Neural progenitor cell (in vitro differentiated cells): ENCODE measurements at regions not wholly inside any gene's neighbourhood (a gene's known extent, or its start where the extent isn't known, plus 50 kb on each side); places are given as distances from the start of the nearest gene placed in this dataset.
A peak's percentile ranks its signal among the peaks of the same experiment; 100 is the strongest.

Experiments used
- DNase-seq: peaks from one replicate; pipeline ENCODE4 v3.0.0-alpha.2; 2016; ENCODE audit warnings: low spot score
- H2AFZ ChIP-seq: fragments of 200-600 bp; sonication (generic); replicated peaks from 2 replicates; pipeline ENCODE4 v1.6.1; 2016; ENCODE audit warnings: antibody characterized with exemption
- H3F3A ChIP-seq: fragments of 200-600 bp; sonication (generic); 2 replicates; pipeline ENCODE4 v1.6.1; 2016; ENCODE audit warnings: antibody characterized with exemption, low read depth
- H3K27ac ChIP-seq: fragments of 200-600 bp; sonication (generic); 2 replicates; pipeline ENCODE4 v1.5.1; 2016; ENCODE audit warnings: mild to moderate bottlenecking
- H3K27me3 ChIP-seq: fragments of 200-600 bp; sonication (generic); 2 replicates; pipeline ENCODE4 v1.6.1; 2016; ENCODE audit warnings: mild to moderate bottlenecking, moderate library complexity
- H3K36me3 ChIP-seq: fragments of 200-600 bp; sonication (generic); 2 replicates; pipeline ENCODE4 v1.5.1; 2016
- H3K4me1 ChIP-seq: fragments of 200-600 bp; sonication (generic); 2 replicates; pipeline ENCODE4 v1.6.1; 2016; ENCODE audit warnings: mixed run types
- H3K4me2 ChIP-seq: fragments of 200-600 bp; sonication (generic); 2 replicates; pipeline ENCODE4 v1.6.1; 2016
- H3K4me3 ChIP-seq: fragments of 200-600 bp; sonication (generic); 2 replicates; pipeline ENCODE4 v1.5.1; 2016
- H3K79me2 ChIP-seq: fragments of 200-600 bp; sonication (generic); 2 replicates; pipeline ENCODE4 v1.6.1; 2016; ENCODE audit warnings: low read depth
- H3K9ac ChIP-seq: fragments of 200-600 bp; sonication (generic); 2 replicates; pipeline ENCODE4 v1.6.1; 2016
- H3K9me3 ChIP-seq: fragments of 200-600 bp; sonication (generic); 2 replicates; pipeline ENCODE4 v1.5.1; 2016; ENCODE audit warnings: low read depth
- H4K20me1 ChIP-seq: fragments of 200-600 bp; sonication (generic); 2 replicates; pipeline ENCODE4 v1.6.1; 2016; ENCODE audit warnings: low read depth
- H3K27ac Mint-ChIP-seq: 3 replicates; pipeline ENCODE4 v1.8.0; 2021; ENCODE audit warnings: mixed read lengths
- H3K27me3 Mint-ChIP-seq: 2 replicates; pipeline ENCODE4 v1.8.0; 2022; ENCODE audit warnings: low read depth, mild to moderate bottlenecking, inconsistent platforms, moderate library complexity, mixed read lengths; ENCODE audit not compliant: insufficient read depth
- H3K36me3 Mint-ChIP-seq: 3 replicates; pipeline ENCODE4 v1.8.0; 2021; ENCODE audit warnings: mixed read lengths
- H3K4me1 Mint-ChIP-seq: 3 replicates; pipeline ENCODE4 v1.8.0; 2021; ENCODE audit warnings: mixed read lengths
- H3K4me3 Mint-ChIP-seq: 3 replicates; pipeline ENCODE4 v1.8.0; 2021; ENCODE audit warnings: mild to moderate bottlenecking, moderate library complexity, mixed read lengths
- H3K9me3 Mint-ChIP-seq: 3 replicates; pipeline ENCODE4 v1.8.0; 2020; ENCODE audit warnings: mixed read lengths
- CTCF ChIP-seq: fragments of 200-600 bp; sonication (generic); IDR thresholded peaks from 2 replicates; pipeline ENCODE4 v1.5.1; 2017; ENCODE audit warnings: antibody characterized with exemption, mild to moderate bottlenecking
- EZH2 ChIP-seq: fragments of 200-600 bp; sonication (generic); IDR thresholded peaks from 2 replicates; pipeline ENCODE4 v1.6.1; 2017; ENCODE audit warnings: antibody characterized with exemption, mild to moderate bottlenecking, moderate library complexity
- EZH2phosphoT487 ChIP-seq: fragments of 200-600 bp; sonication (generic); IDR thresholded peaks from 2 replicates; pipeline ENCODE4 v1.6.1; 2017; ENCODE audit warnings: antibody characterized with exemption

- Mint-ChIP-seq H3K27me3 (peaks cover 2% of the 10 kb centered on the region), H3K4me1 (peaks cover 20% of the 10 kb centered on the region), H3K4me3 (no peak overlapping the region), H3K27ac (peak overlapping the region; percentile 61), H3K9me3 (no peaks in the 10 kb centered on the region), H3K36me3 (no peaks in the 10 kb centered on the region)
- Histone ChIP-seq H3K36me3 (no peaks in the 10 kb centered on the region), H3F3A (peaks cover 15% of the 10 kb centered on the region), H3K4me1 (peaks cover 28% of the 10 kb centered on the region), H3K4me2 (peak overlapping the region; percentile 62), H2AFZ (no peak overlapping the region), H4K20me1 (no peaks in the 10 kb centered on the region), H3K9me3 (no peaks in the 10 kb centered on the region), H3K9ac (no peak overlapping the region), H3K27ac (peak overlapping the region; percentile 15), H3K79me2 (no peaks in the 10 kb centered on the region), H3K27me3 (no peaks in the 10 kb centered on the region), H3K4me3 (no peak overlapping the region)
- no peak for TF ChIP-seq EZH2phosphoT487
- no peak for TF ChIP-seq CTCF
- no peak for TF ChIP-seq EZH2
- DNase-seq = peak; percentile 56
Measured at GRCh38 chr4:129336457-129337227, 240.7 kb downstream of the C4orf33 start.

- Histone ChIP-seq H3K36me3 (no peaks in the 10 kb centered on the region), H3K4me3 (no peak overlapping the region), H3K4me2 (peak overlapping the region; percentile 62), H3F3A (peaks cover 15% of the 10 kb centered on the region), H4K20me1 (no peaks in the 10 kb centered on the region), H3K9me3 (no peaks in the 10 kb centered on the region), H2AFZ (no peak overlapping the region), H3K27ac (no peak overlapping the region), H3K9ac (no peak overlapping the region), H3K27me3 (no peaks in the 10 kb centered on the region), H3K4me1 (peaks cover 28% of the 10 kb centered on the region), H3K79me2 (no peaks in the 10 kb centered on the region)
- Mint-ChIP-seq H3K27me3 (peaks cover 2% of the 10 kb centered on the region), H3K9me3 (no peaks in the 10 kb centered on the region), H3K4me3 (no peak overlapping the region), H3K36me3 (no peaks in the 10 kb centered on the region), H3K27ac (no peak overlapping the region), H3K4me1 (peaks cover 20% of the 10 kb centered on the region)
- no peak for DNase-seq
- TF ChIP-seq EZH2phosphoT487 = no peak
- TF ChIP-seq CTCF = no peak
- TF ChIP-seq EZH2 = no peak
Measured at GRCh38 chr4:129337228-129337620, 241.3 kb downstream of the C4orf33 start.

GRCh38 chr4:129342819-129343408 is 247.0 kb downstream of the C4orf33 start:
- Histone ChIP-seq H4K20me1 (no peaks in the 10 kb centered on the region), H2AFZ (no peak overlapping the region), H3K4me2 (no peak overlapping the region), H3F3A (peaks cover 7% of the 10 kb centered on the region), H3K79me2 (no peaks in the 10 kb centered on the region), H3K9me3 (no peaks in the 10 kb centered on the region), H3K27me3 (no peaks in the 10 kb centered on the region), H3K9ac (no peak overlapping the region), H3K4me3 (no peak overlapping the region), H3K4me1 (peaks cover 15% of the 10 kb centered on the region), H3K36me3 (no peaks in the 10 kb centered on the region), H3K27ac (no peak overlapping the region)
- Mint-ChIP-seq H3K4me3 (no peak overlapping the region), H3K36me3 (no peaks in the 10 kb centered on the region), H3K4me1 (peaks cover 15% of the 10 kb centered on the region), H3K9me3 (no peaks in the 10 kb centered on the region), H3K27me3 (peaks cover 2% of the 10 kb centered on the region), H3K27ac (no peak overlapping the region)
- TF ChIP-seq EZH2phosphoT487 = no peak
- no peak for TF ChIP-seq EZH2
- no peak for TF ChIP-seq CTCF
- no peak for DNase-seq
